HepG2 (cell line): ENCODE measurements at regions not wholly inside any gene's neighbourhood (a gene's known extent, or its start where the extent isn't known, plus 50 kb on each side); places are given as distances from the start of the nearest gene placed in this dataset.
"Not testable (repeated sequence)": the region's sequence is repeated elsewhere in the genome, so short reads cannot be mapped to it uniquely, and the experiment has no call there.

Experiments
- ATAC-seq: fragments of 200-7000 bp; cut with Tn5 transposase; 3 replicates; pipeline ENCODE4 v1.9.1; 2020; ENCODE audit warnings: mild to moderate bottlenecking, moderate library complexity
- BruUV-seq: library from RNA; stranded (reverse); fragments of 400-500 nt; replicated peaks from 2 replicates; lab custom pipeline; 2021; lab: Mats Ljungman, UMichigan
- CTCF ChIA-PET: fragments of 300-600 bp; formaldehyde crosslinking; extraction: SDS; loops from one replicate; lab custom pipeline; 2021; ENCODE audit warnings: low total read pairs, inconsistent platforms, low intra/inter-chr PET ratio; lab: Yijun Ruan, JAX
- POLR2A ChIA-PET: fragments of 350-600 bp; sonication (Branson Sonifier 250); formaldehyde crosslinking; loops from one replicate; lab custom pipeline; 2020; ENCODE audit warnings: antibody characterized with exemption, inconsistent platforms; lab: Yijun Ruan, JAX
- DNase-seq: peaks from one replicate; pipeline ENCODE4 v3.0.0-alpha.2; 2015; ENCODE audit warnings: low spot score
- FAIRE-seq: peaks from 3 replicates; lab custom pipeline; 2011; peaks lifted over from hg19 to GRCh38; lab: Jason Lieb, UNC
- H2AFZ ChIP-seq: one replicate; pipeline ENCODE4 v1.6.1; 2011; ENCODE audit warnings: low read length, inconsistent platforms
- H3K27ac ChIP-seq: fragments of 300-600 bp; 3 replicates; pipeline ENCODE4 v1.8.0; 2011; ENCODE audit warnings: mixed run types, mild to moderate bottlenecking, mixed read lengths, low read length, inconsistent platforms; ENCODE audit not compliant: insufficient read depth; ENCODE audit errors: extremely low read length
- H3K27me3 ChIP-seq, 2 experiments: fragments of 200-600 bp in 1 of 2; 2 replicates in 1 of 2; 3 replicates in 1 of 2; pipeline versions ENCODE4 v1.6.0 to v1.8.0; 2011; ENCODE audit warnings: low read length in 2 of 2, mild to moderate bottlenecking in 2 of 2, moderate library complexity in 2 of 2, inconsistent platforms in 1 of 2; ENCODE audit not compliant: insufficient read depth in 2 of 2, control insufficient read depth in 1 of 2
- H3K36me3 ChIP-seq, 2 experiments: fragments of 200-600 bp in 1 of 2; replicated peaks in 1 of 2; 2 replicates in 1 of 2; 3 replicates in 1 of 2; pipeline versions ENCODE4 v1.5.1 to v1.8.0; 2011; ENCODE audit warnings: low read length in 2 of 2, inconsistent platforms in 1 of 2; ENCODE audit not compliant: insufficient read depth in 2 of 2, control insufficient read depth in 1 of 2
- H3K4me1 ChIP-seq: 2 replicates; pipeline ENCODE4 v1.5.1; 2012; ENCODE audit warnings: low read length, inconsistent platforms; ENCODE audit not compliant: insufficient read depth
- H3K4me2 ChIP-seq: 2 replicates; pipeline ENCODE4 v1.6.0; 2011; ENCODE audit warnings: low read depth, low read length, inconsistent platforms
- H3K4me3 ChIP-seq, 3 experiments: fragments of 200-600 bp in 1 of 3; sonication (generic), shearing (Covaris generic) in 1 of 3; replicated peaks in 1 of 3; 2 replicates each; pipeline ENCODE4 v1.5.1; 2011 to 2016; ENCODE audit warnings: low read length in 3 of 3, inconsistent platforms in 2 of 3, low read depth in 2 of 3, mild to moderate bottlenecking in 2 of 3, control low read depth in 1 of 3, mixed read lengths in 1 of 3; ENCODE audit not compliant: insufficient read depth in 1 of 3
- H3K79me2 ChIP-seq: one replicate; pipeline ENCODE4 v1.6.1; 2011; ENCODE audit warnings: low read length, inconsistent platforms; ENCODE audit not compliant: insufficient read depth
- H3K9ac ChIP-seq: 2 replicates; pipeline ENCODE4 v1.6.0; 2011; ENCODE audit warnings: mild to moderate bottlenecking, low read depth, low read length, inconsistent platforms; ENCODE audit not compliant: insufficient read depth
- H3K9me3 ChIP-seq: 2 replicates; pipeline ENCODE4 v1.5.1; 2012; ENCODE audit warnings: mild to moderate bottlenecking, low read length
- H4K20me1 ChIP-seq: 2 replicates; pipeline ENCODE4 v1.6.0; 2011; ENCODE audit warnings: inconsistent platforms, mild to moderate bottlenecking, low read length, moderate library complexity; ENCODE audit not compliant: insufficient read depth
- ETV6 ChIP-seq: sonication (generic); formaldehyde crosslinking; conservative IDR thresholded peaks from 2 replicates; pipeline ENCODE4 v1.4.0; 2020; ENCODE audit warnings: missing genetic modification reagents
- GZF1 ChIP-seq: sonication (generic); formaldehyde crosslinking; IDR thresholded peaks from 2 replicates; pipeline ENCODE4 v1.5.1; 2020; ENCODE audit warnings: mild to moderate bottlenecking, missing genetic modification reagents
- HDAC6 ChIP-seq: fragments of 200-600 bp; sonication (generic); IDR thresholded peaks from 2 replicates; pipeline ENCODE4 v1.7.0; 2017; ENCODE audit warnings: mild to moderate bottlenecking, antibody characterized with exemption, low read length, low read depth
- RFXAP ChIP-seq: sonication (generic); formaldehyde crosslinking; IDR thresholded peaks from 2 replicates; pipeline ENCODE4 v1.4.0; 2020; ENCODE audit warnings: missing genetic modification reagents, borderline replicate concordance
- RXRA ChIP-seq: sonication (generic); formaldehyde crosslinking; IDR thresholded peaks from 2 replicates; pipeline ENCODE4 v1.5.1; 2020; ENCODE audit warnings: missing genetic modification reagents
- SCMH1 ChIP-seq: sonication (generic); formaldehyde crosslinking; IDR thresholded peaks from 2 replicates; pipeline ENCODE4 v1.9.0; 2021; ENCODE audit warnings: missing genetic modification reagents, mild to moderate bottlenecking, borderline replicate concordance
- ZEB1 ChIP-seq: IDR thresholded peaks from 2 replicates; pipeline ENCODE4 v1.6.1; 2012; ENCODE audit warnings: mild to moderate bottlenecking, low read depth, inconsistent platforms; ENCODE audit not compliant: insufficient replicate concordance
- ZNF777 ChIP-seq: sonication (generic); formaldehyde crosslinking; IDR thresholded peaks from 2 replicates; pipeline ENCODE4 v1.4.0; 2020; ENCODE audit warnings: missing genetic modification reagents
- WGBS: methylation state at CpG from one replicate; pipeline ENCODE4 v1.1.6; 2017; ENCODE audit warnings: low lambda C conversion rate; 5-methylcytosine and 5-hydroxymethylcytosine counted together
- in situ Hi-C: cut with HindIII; loops from 2 replicates; pipeline ENCODE4 v1.10.0; 2017; ENCODE audit warnings: low pct_unique_long_range_greater_than_20kb; ENCODE audit not compliant: extremely low pct_ligation_motif_present
- intact Hi-C: fragments of 100-400 bp; cut with micrococcal nuclease; formaldehyde crosslinking; loops from one replicate; pipeline ENCODE4 v1.10.0; 2022; ENCODE audit not compliant: unreplicated experiment
- TF ChIP-seq, protein P1 (sequence below): sonication (generic); formaldehyde crosslinking; IDR thresholded peaks from 2 replicates; pipeline ENCODE4 v1.4.0; 2020; ENCODE audit warnings: missing genetic modification reagents
- TF ChIP-seq, protein P2 (sequence below): sonication (generic); formaldehyde crosslinking; IDR thresholded peaks from 2 replicates; pipeline ENCODE4 v1.5.0; 2020; ENCODE audit warnings: mild to moderate bottlenecking, missing genetic modification reagents, borderline replicate concordance
- TF ChIP-seq, protein P3 (sequence below): sonication (generic); formaldehyde crosslinking; IDR thresholded peaks from 2 replicates; pipeline ENCODE4 v1.4.0; 2020; ENCODE audit warnings: missing genetic modification reagents

DNA sequence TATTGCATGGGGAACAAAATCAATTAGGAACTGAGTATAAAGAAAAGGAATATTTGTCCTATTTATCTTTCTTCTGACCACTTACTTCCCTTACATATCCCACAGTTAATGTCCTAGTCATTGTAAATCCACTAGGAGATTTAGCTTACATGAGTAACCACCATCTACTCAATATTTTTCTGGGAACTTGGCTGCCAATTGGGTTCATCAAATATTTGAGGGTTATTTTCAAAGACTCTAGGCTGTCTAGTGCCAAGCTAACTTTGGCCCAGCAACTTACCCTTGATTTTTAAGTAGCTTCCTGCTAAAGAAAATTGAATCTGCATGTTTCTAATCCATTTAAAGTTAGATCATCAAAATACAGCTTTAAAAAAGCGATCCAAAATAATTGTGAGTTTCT, 362.5 kb upstream of the EPHA3 start (continued):
- TF ChIP-seq, protein P1, sequence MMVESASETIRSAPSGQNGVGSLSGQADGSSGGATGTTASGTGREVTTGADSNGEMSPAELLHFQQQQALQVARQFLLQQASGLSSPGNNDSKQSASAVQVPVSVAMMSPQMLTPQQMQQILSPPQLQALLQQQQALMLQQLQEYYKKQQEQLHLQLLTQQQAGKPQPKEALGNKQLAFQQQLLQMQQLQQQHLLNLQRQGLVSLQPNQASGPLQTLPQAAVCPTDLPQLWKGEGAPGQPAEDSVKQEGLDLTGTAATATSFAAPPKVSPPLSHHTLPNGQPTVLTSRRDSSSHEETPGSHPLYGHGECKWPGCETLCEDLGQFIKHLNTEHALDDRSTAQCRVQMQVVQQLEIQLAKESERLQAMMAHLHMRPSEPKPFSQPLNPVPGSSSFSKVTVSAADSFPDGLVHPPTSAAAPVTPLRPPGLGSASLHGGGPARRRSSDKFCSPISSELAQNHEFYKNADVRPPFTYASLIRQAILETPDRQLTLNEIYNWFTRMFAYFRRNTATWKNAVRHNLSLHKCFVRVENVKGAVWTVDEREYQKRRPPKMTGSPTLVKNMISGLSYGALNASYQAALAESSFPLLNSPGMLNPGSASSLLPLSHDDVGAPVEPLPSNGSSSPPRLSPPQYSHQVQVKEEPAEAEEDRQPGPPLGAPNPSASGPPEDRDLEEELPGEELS: no peak
- TF ChIP-seq, protein P2, sequence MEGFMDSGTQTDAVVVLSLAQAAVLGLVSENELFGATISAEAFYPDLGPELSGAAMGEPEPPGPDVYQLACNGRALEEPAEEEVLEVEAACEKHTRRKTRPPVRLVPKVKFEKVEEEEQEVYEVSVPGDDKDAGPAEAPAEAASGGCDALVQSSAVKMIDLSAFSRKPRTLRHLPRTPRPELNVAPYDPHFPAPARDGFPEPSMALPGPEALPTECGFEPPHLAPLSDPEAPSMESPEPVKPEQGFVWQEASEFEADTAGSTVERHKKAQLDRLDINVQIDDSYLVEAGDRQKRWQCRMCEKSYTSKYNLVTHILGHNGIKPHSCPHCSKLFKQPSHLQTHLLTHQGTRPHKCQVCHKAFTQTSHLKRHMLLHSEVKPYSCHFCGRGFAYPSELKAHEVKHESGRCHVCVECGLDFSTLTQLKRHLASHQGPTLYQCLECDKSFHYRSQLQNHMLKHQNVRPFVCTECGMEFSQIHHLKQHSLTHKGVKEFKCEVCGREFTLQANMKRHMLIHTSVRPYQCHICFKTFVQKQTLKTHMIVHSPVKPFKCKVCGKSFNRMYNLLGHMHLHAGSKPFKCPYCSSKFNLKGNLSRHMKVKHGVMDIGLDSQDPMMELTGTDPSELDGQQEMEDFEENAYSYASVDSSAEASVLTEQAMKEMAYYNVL: no peak
- TF ChIP-seq RXRA (CRISPR knock-in tag) (no peak), ZEB1 (no peak), GZF1 (CRISPR knock-in tag) (no peak), HDAC6 (no peak), SCMH1 (no peak), ZNF777 (CRISPR knock-in tag) (no peak), ETV6 (CRISPR knock-in tag) (no peak), RFXAP (no peak)
- TF ChIP-seq, protein P3, sequence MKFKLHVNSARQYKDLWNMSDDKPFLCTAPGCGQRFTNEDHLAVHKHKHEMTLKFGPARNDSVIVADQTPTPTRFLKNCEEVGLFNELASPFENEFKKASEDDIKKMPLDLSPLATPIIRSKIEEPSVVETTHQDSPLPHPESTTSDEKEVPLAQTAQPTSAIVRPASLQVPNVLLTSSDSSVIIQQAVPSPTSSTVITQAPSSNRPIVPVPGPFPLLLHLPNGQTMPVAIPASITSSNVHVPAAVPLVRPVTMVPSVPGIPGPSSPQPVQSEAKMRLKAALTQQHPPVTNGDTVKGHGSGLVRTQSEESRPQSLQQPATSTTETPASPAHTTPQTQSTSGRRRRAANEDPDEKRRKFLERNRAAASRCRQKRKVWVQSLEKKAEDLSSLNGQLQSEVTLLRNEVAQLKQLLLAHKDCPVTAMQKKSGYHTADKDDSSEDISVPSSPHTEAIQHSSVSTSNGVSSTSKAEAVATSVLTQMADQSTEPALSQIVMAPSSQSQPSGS: no peak

DNA sequence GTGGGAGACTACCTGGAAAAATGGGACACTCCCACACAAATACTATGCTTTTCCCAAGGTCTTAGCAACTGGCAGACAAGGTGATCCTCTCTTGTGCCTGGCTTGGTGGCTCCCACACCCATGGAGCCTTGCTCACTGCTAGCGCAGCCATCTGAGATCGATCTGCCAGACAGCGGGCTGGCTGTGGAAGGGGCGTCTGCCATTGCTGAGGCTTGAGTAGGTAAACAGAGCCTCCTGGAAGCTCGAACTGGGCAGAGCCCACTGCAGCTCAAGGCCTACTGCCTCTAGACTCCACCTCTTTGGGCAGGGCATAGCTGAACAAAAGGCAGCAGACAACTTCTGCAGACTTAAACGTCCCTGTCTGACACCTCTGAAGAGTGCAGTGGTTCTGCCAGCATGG, 360.3 kb upstream of the EPHA3 start:
- CTCF ChIA-PET, H3K27ac ChIP-seq, in situ Hi-C loops, FAIRE-seq, H3K79me2 ChIP-seq, H3K4me2 ChIP-seq, H4K20me1 ChIP-seq, H3K9me3 ChIP-seq, H3K4me1 ChIP-seq, H3K4me3 ChIP-seq, H3K36me3 ChIP-seq, intact Hi-C loops, H3K27me3 ChIP-seq, DNase-seq, H2AFZ ChIP-seq, H3K9ac ChIP-seq, BruUV-seq, ATAC-seq, POLR2A ChIA-PET: not testable (repeated sequence)
- WGBS: 53% methylated on average over 4 of the region's 6 CpGs
